A673 (cell line): ENCODE measurements at regions not wholly inside any gene's neighbourhood (a gene's known extent, or its start where the extent isn't known, plus 50 kb on each side); places are given as distances from the start of the nearest gene placed in this dataset.

Experiments
- BruUV-seq: library from RNA; stranded (reverse); fragments of 400-500 nt; replicated peaks from 2 replicates; lab custom pipeline; 2021; lab: Mats Ljungman, UMichigan
- CTCF ChIA-PET: fragments of 300-600 bp; sonication (Branson Sonifier 250); formaldehyde crosslinking; loops from one replicate; lab custom pipeline; 2022; ENCODE audit warnings: antibody characterized with exemption; lab: Charles Lee
- POLR2A ChIA-PET: fragments of 300-600 bp; sonication (Branson Sonifier 250); formaldehyde crosslinking; loops from one replicate; lab custom pipeline; 2022; ENCODE audit warnings: antibody characterized with exemption; ENCODE audit not compliant: low non-redundant PET; lab: Charles Lee
- DNase-seq: peaks from one replicate; pipeline ENCODE4 v3.0.0-alpha.2; 2015; ENCODE audit warnings: low spot score
- H3K27ac ChIP-seq: fragments of 200-600 bp; sonication (generic); 2 replicates; pipeline ENCODE4 v1.5.1; 2016; ENCODE audit warnings: mixed run types, low read depth, mild to moderate bottlenecking, mixed read lengths, antibody characterized with exemption, low read length; ENCODE audit not compliant: poor library complexity, severe bottlenecking
- H3K27me3 ChIP-seq: fragments of 200-600 bp; sonication (generic); replicated peaks from 2 replicates; pipeline ENCODE4 v1.6.1; 2017; ENCODE audit warnings: mixed run types, low read depth, mild to moderate bottlenecking, mixed read lengths, antibody characterized with exemption, low read length; ENCODE audit not compliant: insufficient read depth, poor library complexity
- H3K36me3 ChIP-seq: fragments of 200-600 bp; sonication (generic); 2 replicates; pipeline ENCODE4 v1.6.1; 2016; ENCODE audit warnings: mixed run types, mild to moderate bottlenecking, mixed read lengths, antibody characterized with exemption, low read length; ENCODE audit not compliant: insufficient read depth, poor library complexity, severe bottlenecking
- H3K4me1 ChIP-seq: fragments of 200-600 bp; sonication (generic); 2 replicates; pipeline ENCODE4 v1.6.1; 2017; ENCODE audit warnings: mixed run types, mild to moderate bottlenecking, mixed read lengths, antibody characterized with exemption, low read length; ENCODE audit not compliant: insufficient read depth, poor library complexity, severe bottlenecking
- H3K4me3 ChIP-seq: fragments of 200-600 bp; sonication (generic); 2 replicates; pipeline ENCODE4 v1.5.1; 2016; ENCODE audit warnings: low read depth, mixed run types, mild to moderate bottlenecking, mixed read lengths, low read length; ENCODE audit not compliant: poor library complexity, severe bottlenecking
- H3K9me3 ChIP-seq: fragments of 200-600 bp; sonication (generic); 2 replicates; pipeline ENCODE4 v1.6.1; 2016; ENCODE audit warnings: mixed run types, low read depth, mild to moderate bottlenecking, mixed read lengths, antibody characterized with exemption, low read length; ENCODE audit not compliant: poor library complexity, severe bottlenecking
- EZH2 ChIP-seq: fragments of 200-600 bp; sonication (generic); IDR thresholded peaks from 2 replicates; pipeline ENCODE4 v1.6.1; 2017; ENCODE audit warnings: borderline replicate concordance, low read depth, mild to moderate bottlenecking, mixed read lengths, antibody characterized with exemption, low read length; ENCODE audit not compliant: poor library complexity, severe bottlenecking
- intact Hi-C: fragments of 100-400 bp; cut with micrococcal nuclease; formaldehyde crosslinking; loops from one replicate; pipeline ENCODE4 v1.10.0; 2022; ENCODE audit not compliant: unreplicated experiment
- TF ChIP-seq, protein P1 (sequence below): fragments of 300-800, 200-600 bp; sonication (generic); conservative IDR thresholded peaks from 2 replicates; pipeline ENCODE4 v1.5.1; 2017; ENCODE audit warnings: low read depth, mild to moderate bottlenecking, antibody characterized with exemption, low read length, moderate library complexity, mixed read lengths

DNA sequence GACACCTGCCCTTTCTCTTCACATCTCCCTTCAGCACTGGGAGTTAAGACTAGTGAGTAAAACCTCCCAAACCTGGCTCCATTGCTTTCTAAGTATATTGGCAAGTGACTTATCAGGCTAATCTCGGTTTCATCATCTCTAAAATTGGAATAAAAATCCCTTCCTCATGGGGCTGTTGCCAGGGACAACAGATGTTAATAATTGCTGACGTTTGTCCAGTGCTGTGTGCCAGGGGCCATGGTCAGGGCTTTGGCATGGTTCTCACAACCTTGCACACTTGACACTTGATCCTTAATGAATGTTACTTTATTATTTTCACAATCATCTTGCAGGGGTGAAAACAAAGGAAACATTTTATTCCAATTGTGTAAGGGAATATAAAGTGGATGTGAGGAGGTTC, 1262.0 kb upstream of the WWC1 start:
- intact Hi-C loops, result no loop called here
- BruUV-seq, result no TSS peak

DNA sequence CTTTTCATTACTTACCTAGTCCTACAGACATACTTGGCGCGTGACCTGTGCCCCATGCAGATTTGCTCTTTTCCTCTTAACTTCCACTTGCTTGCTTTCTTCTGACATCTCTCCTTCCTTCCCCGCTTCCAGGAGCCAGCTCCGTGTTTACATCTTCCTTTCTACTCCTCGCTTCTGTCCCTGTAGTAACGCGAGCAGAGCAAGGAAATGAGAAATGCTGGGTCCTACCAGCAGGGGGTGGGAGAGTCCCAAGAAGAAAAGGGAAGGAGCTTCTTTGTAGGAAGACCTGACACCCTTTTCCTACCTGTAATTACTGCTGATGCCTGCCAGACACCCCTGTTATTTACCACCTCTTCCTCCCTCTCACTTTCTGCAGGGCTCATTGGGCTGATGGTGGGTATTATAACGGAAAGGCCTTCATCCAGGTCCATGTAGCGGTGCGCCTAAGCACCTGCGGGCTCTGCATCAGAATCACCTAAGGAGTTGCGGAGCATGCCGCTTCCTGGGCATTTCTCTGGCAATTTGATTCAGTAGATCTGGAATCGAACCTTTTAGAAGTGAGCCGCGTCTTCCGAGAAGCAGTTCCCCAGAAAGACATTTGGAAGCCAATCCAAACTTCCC, 1260.8 kb upstream of the WWC1 start:
- no TSS peak for BruUV-seq
- ChIA-PET POLR2A (no interaction called here), CTCF (interaction anchor here (1.6 kb wide), 1 partner anchor 214 kb away, joined by 6 read pairs; no protein-coding TSS in a partner anchor)
- Histone ChIP-seq H3K27me3 (no peaks in the 10 kb centered on the region), H3K9me3 (no peaks in the 10 kb centered on the region), H3K36me3 (no peaks in the 10 kb centered on the region), H3K27ac (no peak overlapping the region), H3K4me1 (no peaks in the 10 kb centered on the region), H3K4me3 (no peak overlapping the region)
- intact Hi-C loops, result no loop called here
- TF ChIP-seq, protein P1, sequence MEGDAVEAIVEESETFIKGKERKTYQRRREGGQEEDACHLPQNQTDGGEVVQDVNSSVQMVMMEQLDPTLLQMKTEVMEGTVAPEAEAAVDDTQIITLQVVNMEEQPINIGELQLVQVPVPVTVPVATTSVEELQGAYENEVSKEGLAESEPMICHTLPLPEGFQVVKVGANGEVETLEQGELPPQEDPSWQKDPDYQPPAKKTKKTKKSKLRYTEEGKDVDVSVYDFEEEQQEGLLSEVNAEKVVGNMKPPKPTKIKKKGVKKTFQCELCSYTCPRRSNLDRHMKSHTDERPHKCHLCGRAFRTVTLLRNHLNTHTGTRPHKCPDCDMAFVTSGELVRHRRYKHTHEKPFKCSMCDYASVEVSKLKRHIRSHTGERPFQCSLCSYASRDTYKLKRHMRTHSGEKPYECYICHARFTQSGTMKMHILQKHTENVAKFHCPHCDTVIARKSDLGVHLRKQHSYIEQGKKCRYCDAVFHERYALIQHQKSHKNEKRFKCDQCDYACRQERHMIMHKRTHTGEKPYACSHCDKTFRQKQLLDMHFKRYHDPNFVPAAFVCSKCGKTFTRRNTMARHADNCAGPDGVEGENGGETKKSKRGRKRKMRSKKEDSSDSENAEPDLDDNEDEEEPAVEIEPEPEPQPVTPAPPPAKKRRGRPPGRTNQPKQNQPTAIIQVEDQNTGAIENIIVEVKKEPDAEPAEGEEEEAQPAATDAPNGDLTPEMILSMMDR, result peak; percentile 59
- TF ChIP-seq EZH2, result no peak
- DNase-seq, result peak; percentile 42

More for the DNA sequence above, 1262.0 kb upstream of the WWC1 start:
- no peak overlapping the region for H3K27ac ChIP-seq
- TF ChIP-seq, protein P1, result no peak
- TF ChIP-seq EZH2, result no peak
- H3K4me1 ChIP-seq, result no peaks in the 10 kb centered on the region
- H3K9me3 ChIP-seq, result no peaks in the 10 kb centered on the region
- ChIA-PET CTCF (interaction anchor here (0.7 to 1.6 kb wide), 2 partner anchors 50 to 215 kb away, joined by 3 to 6 read pairs; partner anchors contain the start of gene TENM2), POLR2A (no interaction called here)
- no peak overlapping the region for H3K4me3 ChIP-seq
- no peaks in the 10 kb centered on the region for H3K36me3 ChIP-seq
- no peaks in the 10 kb centered on the region for H3K27me3 ChIP-seq
- no peak for DNase-seq

DNA sequence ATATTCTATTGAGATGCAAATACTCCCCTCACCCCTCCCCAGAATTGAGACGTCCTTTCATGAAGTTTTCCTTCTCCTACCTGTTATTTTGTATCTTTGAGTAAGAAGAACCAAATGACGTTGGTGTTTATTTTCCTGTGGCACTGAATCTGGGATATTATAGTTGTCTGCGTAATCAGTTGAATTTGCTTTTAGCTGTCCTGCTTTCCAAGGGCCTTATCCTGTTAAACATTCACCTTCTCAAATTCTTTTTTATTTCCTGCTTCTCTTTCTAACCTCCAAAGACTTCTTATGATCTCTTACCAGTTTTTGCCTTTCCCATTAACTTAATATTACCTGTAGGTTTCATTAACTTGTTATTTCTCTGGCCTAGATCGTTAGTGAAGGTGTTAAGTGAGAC, 1254.9 kb upstream of the WWC1 start:
- ChIA-PET CTCF (no interaction called here), POLR2A (no interaction called here)
- intact Hi-C loops, result no loop called here

More for the DNA sequence above, 1254.9 kb upstream of the WWC1 start:
- no peak overlapping the region for H3K27ac ChIP-seq
- no peaks in the 10 kb centered on the region for H3K9me3 ChIP-seq
- H3K27me3 ChIP-seq, result no peaks in the 10 kb centered on the region
- no peaks in the 10 kb centered on the region for H3K4me1 ChIP-seq
- H3K36me3 ChIP-seq, result no peaks in the 10 kb centered on the region
- TF ChIP-seq EZH2, result no peak
- no peak overlapping the region for H3K4me3 ChIP-seq
- DNase-seq, result no peak
- BruUV-seq, result no TSS peak
